ENCODE measurements at regions not wholly inside any gene's neighbourhood (a gene's known extent, or its start where the extent isn't known, plus 50 kb on each side); places are given as distances from the start of the nearest gene placed in this dataset.

DNA sequence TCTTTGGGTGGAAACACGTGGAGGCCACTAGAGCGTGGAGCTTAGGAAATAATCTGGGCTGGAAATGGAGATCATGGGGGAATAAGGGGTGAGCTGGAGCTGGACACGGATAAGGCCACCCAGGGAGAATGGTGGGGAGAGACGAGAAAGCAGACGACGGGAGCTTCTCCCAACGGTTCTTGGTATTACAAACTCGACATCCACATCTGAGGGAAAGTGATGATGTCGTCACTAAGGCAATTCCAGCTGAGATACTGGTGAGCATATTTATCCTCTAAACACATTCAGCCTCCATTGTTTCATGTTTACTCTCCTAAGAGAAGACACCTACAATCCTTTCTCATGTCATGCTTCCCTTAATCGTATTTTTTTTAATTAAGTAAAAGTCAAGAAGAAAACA lies 50.2 kb upstream of the SNX9 start:
- no peak for DNase-seq (ENCODE audit: low read depth in 2 of 2)

Measured in stimulated activated CD4-positive, alpha-beta T cell treated with anti-CD3 and anti-CD28 coated beads, Interleukin-12 subunit alpha, Interleukin-12 subunit beta, amount 100 ng/mL, for 24 hours (primary cell).